Upper lobe of left lung (tissue), 4 donors: ENCODE measurements at regions not wholly inside any gene's neighbourhood (a gene's known extent, or its start where the extent isn't known, plus 50 kb on each side); places are given as distances from the start of the nearest gene placed in this dataset.
A peak's percentile ranks its signal among the peaks of the same experiment; 100 is the strongest.

Experiments
- CTCF ChIP-seq, 6 experiments: fragments of 450-650 bp in 4 of 6; fragments of 200-600 bp in 2 of 6; sonication (generic) in 2 of 6; IDR thresholded peaks; one replicate each; pipeline ENCODE4 v1.5.1; 2016 to 2019; ENCODE audit warnings: antibody characterized with exemption in 6 of 6
- EP300 ChIP-seq, 4 donors: sonication (generic); formaldehyde crosslinking; IDR thresholded peaks; one replicate each; pipeline ENCODE4 v1.5.1; 2017; ENCODE audit warnings: antibody characterized with exemption in 4 of 4, control low read depth in 2 of 4
- POLR2A ChIP-seq, 4 donors: fragments of 450-650 bp; IDR thresholded peaks; one replicate each; pipeline ENCODE4 v1.5.1; 2016 to 2017; ENCODE audit warnings: antibody characterized with exemption in 4 of 4, mild to moderate bottlenecking in 2 of 4
- POLR2AphosphoS5 ChIP-seq, 2 donors: sonication (generic); formaldehyde crosslinking; IDR thresholded peaks; one replicate each; pipeline ENCODE4 v1.5.1; 2017; ENCODE audit warnings: antibody characterized with exemption in 2 of 2

GRCh38 chr20:4413314-4414049, 164.4 kb upstream of the ADRA1D start:
- TF ChIP-seq POLR2A (IDR thresholded peaks at IDR 0.05) (no peak), CTCF (IDR thresholded peaks at IDR 0.05) (no peak), EP300 (IDR thresholded peaks at IDR 0.05) (peak in 1 of 4 donors; percentile 60), POLR2AphosphoS5 (IDR thresholded peaks at IDR 0.05) (peak in 1 of 2 donors; percentile 37)
